Ecto neural progenitor cell (in vitro differentiated cells): ENCODE measurements at regions not wholly inside any gene's neighbourhood (a gene's known extent, or its start where the extent isn't known, plus 50 kb on each side); places are given as distances from the start of the nearest gene placed in this dataset.

Experiments
- DNase-seq: peaks from one replicate; pipeline ENCODE4 v3.0.0-alpha.2; 2018; ENCODE audit warnings: low spot score

- DNase-seq = no peak
Observed at GRCh38 chr2:117523267-117523666, 291.2 kb upstream of the DDX18 start.

- DNase-seq = no peak
Observed at GRCh38 chr2:117523711-117524238, 290.7 kb upstream of the DDX18 start.

GRCh38 chr2:117536139-117536538 lies 278.4 kb upstream of the DDX18 start:
- DNase-seq = no peak

GRCh38 chr2:117537032-117537431 lies 277.5 kb upstream of the DDX18 start:
- DNase-seq = no peak

- DNase-seq = no peak
Observed at GRCh38 chr2:117551858-117552257, 262.6 kb upstream of the DDX18 start.

GRCh38 chr2:117553448-117553847 lies 261.0 kb upstream of the DDX18 start:
- no peak for DNase-seq

GRCh38 chr2:117555965-117556364 lies 258.5 kb upstream of the DDX18 start:
- no peak for DNase-seq

GRCh38 chr2:117557626-117558025 lies 256.9 kb upstream of the DDX18 start:
- no peak for DNase-seq

GRCh38 chr2:117562654-117563053 lies 251.8 kb upstream of the DDX18 start:
- DNase-seq = no peak

GRCh38 chr2:117571590-117572349 lies 242.7 kb upstream of the DDX18 start:
- DNase-seq = no peak

- no peak for DNase-seq
Observed at GRCh38 chr2:117587310-117587709, 227.2 kb upstream of the DDX18 start.

GRCh38 chr2:117603060-117603459 lies 211.4 kb upstream of the DDX18 start:
- DNase-seq = no peak

- no peak for DNase-seq
Observed at GRCh38 chr2:117603567-117603966, 210.9 kb upstream of the DDX18 start.

GRCh38 chr2:117607202-117607601 lies 207.3 kb upstream of the DDX18 start:
- DNase-seq = no peak

GRCh38 chr2:117613101-117613500 lies 201.4 kb upstream of the DDX18 start:
- no peak for DNase-seq

- no peak for DNase-seq
Observed at GRCh38 chr2:117614296-117614695, 200.2 kb upstream of the DDX18 start.

GRCh38 chr2:117614823-117615534 lies 199.5 kb upstream of the DDX18 start:
- no peak for DNase-seq

GRCh38 chr2:117618607-117619006 lies 195.9 kb upstream of the DDX18 start:
- no peak for DNase-seq

GRCh38 chr2:117621326-117621725 lies 193.2 kb upstream of the DDX18 start:
- no peak for DNase-seq

GRCh38 chr2:117623175-117623574 lies 191.3 kb upstream of the DDX18 start:
- peak; percentile 53 for DNase-seq

- no peak for DNase-seq
Observed at GRCh38 chr2:117631152-117631945, 183.1 kb upstream of the DDX18 start.

GRCh38 chr2:117635481-117635880 lies 179.0 kb upstream of the DDX18 start:
- DNase-seq = no peak

GRCh38 chr2:117639401-117639800 lies 175.1 kb upstream of the DDX18 start:
- DNase-seq = no peak
